Colonic mucosa (tissue), 4 donors: ENCODE measurements at regions not wholly inside any gene's neighbourhood (a gene's known extent, or its start where the extent isn't known, plus 50 kb on each side); places are given as distances from the start of the nearest gene placed in this dataset.
"Not testable (repeated sequence)": the region's sequence is repeated elsewhere in the genome, so short reads cannot be mapped to it uniquely, and the experiment has no call there.

Source experiments
- DNase-seq: peaks from one replicate; pipeline ENCODE4 v3.0.0-alpha.2; 2020
- H3K27ac ChIP-seq: fragments of 200-600 bp; one replicate; pipeline ENCODE4 v1.8.0; 2021
- H3K27me3 ChIP-seq: fragments of 200-600 bp; one replicate; pipeline ENCODE4 v1.8.0; 2021
- H3K36me3 ChIP-seq: fragments of 200-600 bp; one replicate; pipeline ENCODE4 v1.8.0; 2021
- H3K4me1 ChIP-seq: fragments of 200-600 bp; one replicate; pipeline ENCODE4 v1.8.0; 2021; ENCODE audit warnings: mild to moderate bottlenecking
- H3K4me3 ChIP-seq: fragments of 200-600 bp; one replicate; pipeline ENCODE4 v1.8.0; 2021
- H3K9ac ChIP-seq, 2 donors: one replicate each; pipeline ENCODE4 v1.7.0; 2013; ENCODE audit warnings: control low read depth in 2 of 2, low read depth in 2 of 2, low read length in 2 of 2
- H3K9me3 ChIP-seq: fragments of 200-600 bp; one replicate; pipeline ENCODE4 v1.8.0; 2021
- CTCF ChIP-seq: fragments of 200-600 bp; IDR thresholded peaks from one replicate; pipeline ENCODE4 v1.8.0; 2022; ENCODE audit warnings: antibody characterized with exemption, mild to moderate bottlenecking
- intact Hi-C: fragments of 100-400 bp; cut with DNase I; formaldehyde crosslinking; loops from one replicate; pipeline ENCODE4 v1.14.1; 2022
- donor health status: healthy.
- donor health status: DM: no; HTN: no; CAD: no.
- donor health status: DM: no; HTN: no; CAD: no.

GRCh38 chr1:240722788-240723187 is 110.8 kb upstream of the GREM2 start:
- H3K27ac ChIP-seq = no peak overlapping the region
- no peaks in the 10 kb centered on the region for H3K27me3 ChIP-seq
- intact Hi-C loops = no loop called here

DNA sequence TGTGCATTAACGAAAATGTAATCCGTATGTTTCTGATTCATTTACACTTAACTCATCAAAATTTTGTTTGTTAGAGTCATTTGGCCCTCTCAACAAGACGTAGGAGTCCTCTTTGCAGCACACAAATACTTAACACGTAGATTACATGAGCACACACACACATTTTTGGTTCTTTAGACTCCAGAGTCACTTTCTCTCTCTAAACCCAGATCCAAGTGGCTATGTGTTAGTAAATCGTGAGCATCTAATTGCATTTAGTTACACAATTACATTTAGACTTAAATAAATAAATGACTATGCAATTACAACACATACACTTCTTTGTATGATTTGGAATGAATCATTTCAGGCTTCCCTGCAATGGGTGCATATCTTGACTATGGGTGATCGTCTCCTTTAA is 109.0 kb upstream of the GREM2 start:
- no peak for TF ChIP-seq CTCF
- no peaks in the 10 kb centered on the region for H3K27me3 ChIP-seq
- H3K9ac ChIP-seq = no peak overlapping the region
- intact Hi-C loops = no loop called here
- H3K36me3 ChIP-seq = no peaks in the 10 kb centered on the region
- H3K9me3 ChIP-seq = no peaks in the 10 kb centered on the region
- H3K4me3 ChIP-seq = no peak overlapping the region
- no peak overlapping the region for H3K27ac ChIP-seq
- H3K4me1 ChIP-seq = no peaks in the 10 kb centered on the region
- no peak for DNase-seq

More at GRCh38 chr1:240722788-240723187, 110.8 kb upstream of the GREM2 start:
- H3K36me3 ChIP-seq = no peaks in the 10 kb centered on the region
- H3K9ac ChIP-seq = no peak overlapping the region
- no peaks in the 10 kb centered on the region for H3K4me1 ChIP-seq
- H3K4me3 ChIP-seq = no peak overlapping the region
- TF ChIP-seq CTCF = no peak
- H3K9me3 ChIP-seq = no peaks in the 10 kb centered on the region
- DNase-seq = no peak

GRCh38 chr1:240719953-240720700 is 108.2 kb upstream of the GREM2 start:
- DNase-seq = no peak
- Histone ChIP-seq H3K36me3 (no peaks in the 10 kb centered on the region), H3K4me1 (no peaks in the 10 kb centered on the region), H3K9me3 (no peaks in the 10 kb centered on the region), H3K27ac (no peak overlapping the region), H3K9ac (no peak overlapping the region), H3K4me3 (no peak overlapping the region), H3K27me3 (no peaks in the 10 kb centered on the region)
- no peak for TF ChIP-seq CTCF
- intact Hi-C loops = no loop called here

GRCh38 chr1:240716538-240716937 is 104.6 kb upstream of the GREM2 start:
- H3K36me3 ChIP-seq, DNase-seq, H3K9ac ChIP-seq, H3K4me3 ChIP-seq, H3K27ac ChIP-seq, H3K4me1 ChIP-seq, intact Hi-C loops, H3K27me3 ChIP-seq, H3K9me3 ChIP-seq: not testable (repeated sequence)

DNA sequence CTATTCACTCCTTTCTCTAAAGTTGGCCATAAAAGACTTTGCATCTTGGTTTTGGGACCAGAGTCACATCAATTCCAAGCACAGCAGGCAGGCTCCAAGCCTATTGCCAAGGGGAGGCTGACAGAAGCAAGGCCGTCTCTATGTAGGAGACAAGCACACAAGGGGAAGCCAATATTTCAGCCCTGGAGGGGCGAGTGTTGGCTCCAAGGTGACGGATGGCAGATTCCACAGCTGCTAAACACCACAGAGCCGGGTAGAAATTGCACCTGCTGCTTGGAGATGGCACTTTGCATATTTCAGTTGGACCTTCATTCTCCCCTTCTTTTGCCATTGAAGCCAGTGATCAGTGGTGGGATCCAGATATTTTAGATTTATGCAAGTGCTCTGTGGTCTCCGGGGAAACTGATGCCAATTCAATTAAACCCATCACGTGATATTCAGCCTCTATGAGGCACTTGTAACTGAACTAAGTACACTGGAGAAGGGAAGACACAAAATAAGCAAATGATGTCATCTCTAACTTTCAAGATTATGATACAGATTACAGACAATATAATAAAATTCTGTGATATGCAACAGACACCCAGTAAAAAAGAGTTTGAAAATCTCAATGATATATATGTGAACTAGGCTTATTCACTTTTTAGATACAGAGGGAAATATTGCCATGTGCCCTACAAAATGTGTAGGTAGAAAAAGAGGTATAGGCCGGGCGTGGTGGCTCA is 102.8 kb upstream of the GREM2 start:
- Histone ChIP-seq H3K9ac (no peak overlapping the region), H3K27me3 (no peaks in the 10 kb centered on the region), H3K27ac (no peak overlapping the region), H3K36me3 (no peaks in the 10 kb centered on the region), H3K4me3 (no peak overlapping the region), H3K4me1 (no peaks in the 10 kb centered on the region), H3K9me3 (no peaks in the 10 kb centered on the region)
- TF ChIP-seq CTCF = no peak
- DNase-seq = no peak
- intact Hi-C loops = no loop called here
